GM18498 (cell line): ENCODE measurements at regions not wholly inside any gene's neighbourhood (a gene's known extent, or its start where the extent isn't known, plus 50 kb on each side); places are given as distances from the start of the nearest gene placed in this dataset.

Source experiments
- ATAC-seq: cut with Tn5 transposase; IDR thresholded peaks from one replicate; pipeline ENCODE4 v1.9.1; 2021; ENCODE audit warnings: mild to moderate bottlenecking, moderate library complexity; ENCODE audit not compliant: unreplicated experiment

DNA sequence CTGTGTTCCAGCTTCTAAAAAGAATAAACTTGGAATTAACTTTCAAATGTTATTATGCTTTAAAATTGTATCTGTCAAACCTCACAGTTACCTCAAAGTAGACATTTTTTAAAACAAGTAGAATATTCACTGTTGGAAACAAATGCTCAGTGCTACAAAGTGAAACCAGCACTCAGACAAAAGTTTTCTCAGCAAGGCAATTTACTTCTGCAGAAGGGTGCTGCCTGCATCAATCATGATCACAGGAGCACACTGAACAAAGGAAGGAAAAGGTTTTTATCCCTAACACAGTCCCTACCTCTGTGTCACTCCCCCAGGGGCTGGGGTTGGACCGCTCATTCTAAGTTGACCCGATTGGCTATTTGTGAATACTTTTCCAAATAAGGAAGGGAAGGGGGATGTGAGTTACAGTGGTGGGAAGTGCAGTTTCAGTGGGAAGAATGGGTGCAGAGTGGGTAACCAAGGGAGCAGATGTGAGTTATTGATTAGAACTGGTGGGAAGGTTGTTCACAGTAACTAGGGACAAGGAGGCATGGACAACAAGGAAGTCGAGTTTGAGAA, 63.0 kb upstream of the CDK20 start:
- ATAC-seq = no peak

GRCh38 chr9:88034964-88035363, 60.6 kb upstream of the CDK20 start:
- no peak for ATAC-seq

- no peak for ATAC-seq
Observed at GRCh38 chr9:88033359-88033702, 59.0 kb upstream of the CDK20 start.

DNA sequence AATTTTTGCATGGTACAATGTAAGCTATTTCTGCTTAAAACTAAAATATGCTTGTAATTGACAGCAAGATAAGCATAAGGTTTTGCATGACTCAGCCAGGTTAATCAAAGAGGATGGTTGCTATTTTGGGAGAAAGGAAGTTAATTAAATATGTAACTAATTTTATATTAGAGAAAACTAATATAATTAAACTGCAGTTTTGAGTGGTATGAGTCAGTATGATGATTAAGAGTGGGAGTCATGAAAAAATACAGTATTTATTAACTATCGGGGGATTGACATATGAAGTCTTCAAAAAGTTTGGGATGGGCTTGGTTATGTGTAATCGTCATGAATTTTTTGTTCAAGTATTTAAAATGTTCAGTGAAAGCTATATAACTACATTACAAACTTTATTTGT, 54.0 kb upstream of the CDK20 start:
- no peak for ATAC-seq

DNA sequence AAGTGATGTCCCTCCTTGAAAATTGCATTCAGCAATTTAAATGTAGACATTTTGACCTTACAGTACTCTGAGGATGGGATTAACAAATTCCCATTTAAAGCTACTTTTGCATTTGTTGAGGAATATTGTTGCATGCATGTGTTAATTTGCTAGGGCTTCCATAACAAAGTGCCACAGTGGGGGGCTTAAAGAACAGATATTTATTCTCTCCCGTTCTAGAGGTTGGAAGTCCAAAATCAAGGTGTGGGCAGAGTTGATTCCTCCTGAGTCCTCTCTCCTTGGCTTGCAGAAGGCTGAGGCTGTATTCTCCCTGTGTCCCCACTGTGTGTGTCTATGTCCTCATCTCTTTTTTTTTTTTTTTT, 51.8 kb upstream of the CDK20 start:
- no peak for ATAC-seq

- ATAC-seq = no peak
Observed at GRCh38 chr9:88025411-88026117, 51.2 kb upstream of the CDK20 start.

DNA sequence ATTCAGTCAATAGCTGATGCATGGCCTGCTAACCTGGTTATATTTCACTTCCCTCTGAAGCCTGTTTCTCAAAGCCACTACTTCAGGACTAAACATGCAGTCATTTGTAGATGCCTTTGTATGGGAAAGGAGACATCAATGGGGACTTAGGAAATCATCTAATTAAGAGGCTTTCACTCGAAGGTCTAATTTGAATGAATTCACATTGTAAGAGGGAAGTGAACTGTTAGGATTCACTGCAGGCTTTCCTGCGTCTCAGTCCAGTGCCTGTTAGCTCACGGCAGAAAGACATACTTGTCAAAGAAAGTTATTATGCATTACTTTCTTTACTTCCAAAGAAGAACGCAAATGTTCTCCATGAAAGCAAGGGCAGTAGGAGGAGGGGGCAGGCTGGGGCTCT, 50.6 kb upstream of the CDK20 start:
- no peak for ATAC-seq
